LNCAP (cell line): ENCODE measurements at regions not wholly inside any gene's neighbourhood (a gene's known extent, or its start where the extent isn't known, plus 50 kb on each side); places are given as distances from the start of the nearest gene placed in this dataset.

Experiments used
- CTCF ChIP-seq: fragments of 450-650 bp; IDR thresholded peaks from 2 replicates; pipeline ENCODE4 v1.5.1; 2017; ENCODE audit warnings: mild to moderate bottlenecking

- no peak for TF ChIP-seq CTCF
Measured at GRCh38 chr17:36661047-36661666, 59.8 kb downstream of the MRM1 start.

- TF ChIP-seq CTCF: no peak
Measured at GRCh38 chr17:36661688-36662087, 60.3 kb downstream of the MRM1 start.

GRCh38 chr17:36665417-36665816, 64.0 kb downstream of the MRM1 start:
- no peak for TF ChIP-seq CTCF

GRCh38 chr17:36667922-36668321, 66.5 kb downstream of the MRM1 start:
- no peak for TF ChIP-seq CTCF

- no peak for TF ChIP-seq CTCF
Measured at GRCh38 chr17:36668824-36669223, 67.4 kb downstream of the MRM1 start.

GRCh38 chr17:36671144-36671543, 69.8 kb downstream of the MRM1 start:
- no peak for TF ChIP-seq CTCF

GRCh38 chr17:36672403-36672918, 71.1 kb downstream of the MRM1 start:
- TF ChIP-seq CTCF: no peak

- TF ChIP-seq CTCF: no peak
Measured at GRCh38 chr17:36673068-36673467, 71.7 kb downstream of the MRM1 start.
